ENCODE measurements at regions not wholly inside any gene's neighbourhood (a gene's known extent, or its start where the extent isn't known, plus 50 kb on each side); places are given as distances from the start of the nearest gene placed in this dataset.

- TF ChIP-seq CTCF (IDR thresholded peaks at IDR 0.05), result no peak
- no peak for TF ChIP-seq POLR2A (IDR thresholded peaks at IDR 0.05)
Measured at GRCh38 chr7:131122394-131122793, 205.3 kb upstream of the MKLN1 start.

Measured in Peyer's patch (tissue), 4 donors.